IPS-20b (cell line): ENCODE measurements at regions not wholly inside any gene's neighbourhood (a gene's known extent, or its start where the extent isn't known, plus 50 kb on each side); places are given as distances from the start of the nearest gene placed in this dataset.
"Not testable (repeated sequence)": the region's sequence is repeated elsewhere in the genome, so short reads cannot be mapped to it uniquely, and the experiment has no call there.

Experiments
- H3K27ac ChIP-seq: one replicate; pipeline ENCODE4 v1.5.1; 2013; ENCODE audit warnings: low read length
- H3K27me3 ChIP-seq: 2 replicates; pipeline ENCODE4 v1.6.1; 2013; ENCODE audit warnings: mild to moderate bottlenecking, low read length, inconsistent platforms; ENCODE audit not compliant: insufficient read depth
- H3K36me3 ChIP-seq: 2 replicates; pipeline ENCODE4 v1.6.1; 2013; ENCODE audit warnings: low read depth, mild to moderate bottlenecking, inconsistent platforms, low read length, moderate library complexity; ENCODE audit not compliant: insufficient read depth
- H3K4me1 ChIP-seq: 2 replicates; pipeline ENCODE4 v1.6.1; 2013; ENCODE audit warnings: mild to moderate bottlenecking, control low read depth, inconsistent platforms, low read length, moderate library complexity; ENCODE audit not compliant: insufficient read depth
- H3K4me3 ChIP-seq: 2 replicates; pipeline ENCODE4 v1.5.1; 2013; ENCODE audit warnings: mild to moderate bottlenecking, low read length, inconsistent platforms
- H3K9ac ChIP-seq: 2 replicates; pipeline ENCODE4 v1.6.1; 2013; ENCODE audit warnings: low read depth, mild to moderate bottlenecking, inconsistent platforms, low read length, moderate library complexity
- H3K9me3 ChIP-seq: 2 replicates; pipeline ENCODE4 v1.6.1; 2013; ENCODE audit warnings: mild to moderate bottlenecking, low read depth, low read length, inconsistent platforms; ENCODE audit not compliant: insufficient read depth

DNA sequence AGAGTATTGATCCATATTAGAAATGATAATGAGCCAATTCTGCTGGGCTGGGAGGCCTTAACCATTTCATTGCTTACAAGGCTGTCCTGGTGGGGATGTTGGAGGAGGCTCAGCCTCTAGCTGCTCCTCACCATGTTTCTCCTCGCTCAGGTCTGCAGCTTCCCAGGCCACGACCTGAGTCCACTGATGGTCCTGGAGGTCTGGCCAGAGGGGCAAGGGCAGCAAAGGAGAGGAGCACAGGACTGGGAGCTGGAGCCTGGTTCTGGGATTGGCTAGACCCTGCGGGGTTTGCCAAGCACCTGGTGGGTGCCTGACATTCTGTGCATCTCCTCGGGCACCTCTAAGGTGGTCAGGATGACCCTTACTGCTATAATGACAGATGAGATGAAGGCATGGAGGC lies 92.6 kb downstream of the KIF26A start:
- H3K27ac ChIP-seq = no peak overlapping the region

GRCh38 chr14:104232070-104232484 lies 93.7 kb downstream of the KIF26A start:
- Histone ChIP-seq H3K36me3 (no peaks in the 10 kb centered on the region), H3K4me3 (peak overlapping the region; percentile 11; the same call in 1 of the 2 replicates), H3K9ac (no peak overlapping the region), H3K9me3 (peaks cover 45% of the 10 kb centered on the region), H3K27me3 (no peaks in the 10 kb centered on the region), H3K27ac (no peak overlapping the region), H3K4me1 (no peaks in the 10 kb centered on the region)

More for the DNA sequence above, 92.6 kb downstream of the KIF26A start:
- Histone ChIP-seq H3K36me3 (no peaks in the 10 kb centered on the region), H3K27me3 (no peaks in the 10 kb centered on the region), H3K9me3 (peaks cover 35% of the 10 kb centered on the region), H3K4me3 (no peak overlapping the region), H3K9ac (no peak overlapping the region), H3K4me1 (no peaks in the 10 kb centered on the region)

GRCh38 chr14:104234007-104234786 lies 95.8 kb downstream of the KIF26A start:
- H3K9ac ChIP-seq, H3K27me3 ChIP-seq, H3K4me3 ChIP-seq, H3K27ac ChIP-seq, H3K4me1 ChIP-seq, H3K36me3 ChIP-seq: not testable (repeated sequence)
- peaks cover 48% of the 10 kb centered on the region for H3K9me3 ChIP-seq

GRCh38 chr14:104235686-104236085 lies 97.3 kb downstream of the KIF26A start:
- H3K27ac ChIP-seq = no peak overlapping the region
- H3K4me3 ChIP-seq = no peak overlapping the region
- no peaks in the 10 kb centered on the region for H3K36me3 ChIP-seq
- peaks cover 48% of the 10 kb centered on the region for H3K9me3 ChIP-seq
- no peak overlapping the region for H3K9ac ChIP-seq
- H3K4me1 ChIP-seq = no peaks in the 10 kb centered on the region; the same call in 1 of the 2 replicates
- H3K27me3 ChIP-seq = no peaks in the 10 kb centered on the region

GRCh38 chr14:104237651-104238423 lies 99.5 kb downstream of the KIF26A start:
- H3K9me3 ChIP-seq = peaks cover 36% of the 10 kb centered on the region

GRCh38 chr14:104238424-104239184 lies 100.2 kb downstream of the KIF26A start:
- peaks cover 28% of the 10 kb centered on the region for H3K9me3 ChIP-seq
- H3K27ac ChIP-seq = no peak overlapping the region
- no peaks in the 10 kb centered on the region; the same call in 1 of the 2 replicates for H3K4me1 ChIP-seq
- H3K36me3 ChIP-seq = no peaks in the 10 kb centered on the region
- H3K4me3 ChIP-seq = no peak overlapping the region
- H3K9ac ChIP-seq = no peak overlapping the region
- no peaks in the 10 kb centered on the region for H3K27me3 ChIP-seq

More at GRCh38 chr14:104237651-104238423, 99.5 kb downstream of the KIF26A start:
- H3K9ac ChIP-seq = no peak overlapping the region
- H3K27me3 ChIP-seq = no peaks in the 10 kb centered on the region
- no peak overlapping the region for H3K27ac ChIP-seq
- H3K4me1 ChIP-seq = no peaks in the 10 kb centered on the region; the same call in 1 of the 2 replicates
- no peaks in the 10 kb centered on the region for H3K36me3 ChIP-seq
- no peak overlapping the region for H3K4me3 ChIP-seq

GRCh38 chr14:104239185-104239775 lies 100.9 kb downstream of the KIF26A start:
- Histone ChIP-seq H3K9ac (no peak overlapping the region), H3K9me3 (peaks cover 22% of the 10 kb centered on the region), H3K27me3 (no peaks in the 10 kb centered on the region), H3K27ac (no peak overlapping the region), H3K36me3 (no peaks in the 10 kb centered on the region), H3K4me1 (no peaks in the 10 kb centered on the region; the same call in 1 of the 2 replicates), H3K4me3 (no peak overlapping the region)

DNA sequence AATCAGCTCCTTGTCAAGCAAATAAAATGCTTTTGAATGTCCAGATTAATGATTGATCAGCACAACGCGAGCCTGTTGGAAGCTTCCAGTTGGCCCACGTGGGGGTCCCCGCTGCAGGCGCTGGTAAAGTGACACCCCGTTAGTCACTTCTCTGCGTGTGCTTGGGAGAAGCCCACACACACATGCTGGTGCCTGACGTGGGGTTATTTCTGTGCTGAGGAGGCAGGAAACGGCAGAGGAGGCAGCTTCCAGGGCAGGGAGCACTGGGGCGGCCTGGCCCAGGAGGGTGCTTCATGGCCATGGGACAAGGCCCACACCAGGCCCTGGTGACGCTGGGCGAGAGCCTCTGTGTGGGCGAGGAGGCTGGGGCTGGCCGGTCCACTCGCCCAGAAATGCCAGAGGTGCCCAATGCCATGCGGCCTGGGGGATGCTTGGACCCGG lies 101.5 kb downstream of the KIF26A start:
- peak overlapping the region; percentile 43; the same call in 1 of the 2 replicates for H3K9ac ChIP-seq
- H3K27me3 ChIP-seq = no peaks in the 10 kb centered on the region
- no peak overlapping the region for H3K27ac ChIP-seq
- H3K36me3 ChIP-seq = no peaks in the 10 kb centered on the region
- no peaks in the 10 kb centered on the region; the same call in 1 of the 2 replicates for H3K4me1 ChIP-seq
- peaks cover 19% of the 10 kb centered on the region for H3K9me3 ChIP-seq
- H3K4me3 ChIP-seq = no peak overlapping the region

DNA sequence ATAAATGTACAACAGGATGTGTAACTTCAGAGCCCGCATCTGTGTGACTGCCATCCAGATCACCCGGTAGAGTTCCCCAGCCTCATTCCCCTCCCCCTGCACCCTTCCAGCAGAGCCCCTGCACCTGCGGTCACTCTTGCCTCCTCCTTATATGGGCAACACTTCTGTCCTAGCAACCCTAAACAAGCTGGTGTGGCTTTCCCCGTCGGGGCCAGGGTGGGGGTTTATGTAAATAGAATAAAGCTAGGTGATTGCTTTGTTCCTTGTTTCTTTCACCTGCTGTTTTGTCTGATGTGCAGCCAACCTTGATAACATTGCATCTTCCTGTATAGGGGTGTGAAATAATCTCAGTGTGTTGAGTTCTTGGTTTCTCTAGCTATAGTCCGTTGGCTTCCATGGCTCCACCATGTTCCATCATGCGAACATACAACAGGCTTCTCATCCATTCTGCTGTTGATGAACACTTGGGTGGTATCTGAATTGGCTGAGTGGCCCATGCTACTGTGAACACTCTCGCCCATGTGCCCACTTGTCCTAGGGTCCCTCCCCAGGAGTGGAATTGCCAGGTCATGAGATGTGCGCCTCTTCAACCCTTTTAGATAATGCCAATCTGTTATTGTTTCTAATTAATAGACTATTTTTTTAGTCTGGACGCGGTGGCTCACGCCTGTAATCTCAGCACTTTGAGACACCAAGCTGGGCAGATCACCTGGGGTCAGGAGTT lies 102.2 kb downstream of the KIF26A start:
- H3K9ac ChIP-seq = no peak overlapping the region
- peaks cover 24% of the 10 kb centered on the region for H3K9me3 ChIP-seq
- no peak overlapping the region for H3K27ac ChIP-seq
- H3K4me1 ChIP-seq = no peaks in the 10 kb centered on the region; the same call in 1 of the 2 replicates
- no peaks in the 10 kb centered on the region for H3K27me3 ChIP-seq
- H3K4me3 ChIP-seq = no peak overlapping the region
- no peaks in the 10 kb centered on the region for H3K36me3 ChIP-seq

- Histone ChIP-seq H3K9me3 (peaks cover 10% of the 10 kb centered on the region), H3K27me3 (no peaks in the 10 kb centered on the region), H3K4me1 (no peaks in the 10 kb centered on the region; the same call in 1 of the 2 replicates), H3K9ac (no peak overlapping the region), H3K4me3 (no peak overlapping the region), H3K36me3 (no peaks in the 10 kb centered on the region), H3K27ac (no peak overlapping the region)
Measured at GRCh38 chr14:104243200-104243599, 104.8 kb downstream of the KIF26A start.
